A549 (cell line): ENCODE measurements at regions not wholly inside any gene's neighbourhood (a gene's known extent, or its start where the extent isn't known, plus 50 kb on each side); places are given as distances from the start of the nearest gene placed in this dataset.

ENCODE experiments used
- ATAC-seq, 2 experiments: fragments of 200-7000 bp in 1 of 2; fragments of >200 bp in 1 of 2; cut with Nextera tagmentation in 1 of 2; cut with Tn5 transposase in 1 of 2; 3 replicates each; pipeline versions ENCODE4 v1.8.0 to v1.9.1; 2018 to 2020; ENCODE audit warnings: mild to moderate bottlenecking in 1 of 2, moderate library complexity in 1 of 2
- CTCF ChIA-PET: fragments of 300-600 bp; sonication (Branson Sonifier 250); formaldehyde crosslinking; extraction: SDS; loops from one replicate; lab custom pipeline; 2021; ENCODE audit warnings: antibody characterized with exemption, inconsistent platforms; lab: Yijun Ruan, JAX
- POLR2A ChIA-PET: fragments of 350-600 bp; formaldehyde crosslinking; extraction: SDS; loops from one replicate; lab custom pipeline; 2021; ENCODE audit warnings: antibody characterized with exemption, inconsistent platforms; lab: Yijun Ruan, JAX
- DNase-seq, 2 experiments: peaks; one replicate each; pipeline versions ENCODE4 v3.0.0 to v3.0.0-alpha.2; 2011 to 2016; ENCODE audit warnings: low read depth in 1 of 2, low spot score in 1 of 2
- FAIRE-seq: peaks from 2 replicates; lab custom pipeline; 2011; peaks lifted over from hg19 to GRCh38; lab: Jason Lieb, UNC
- H3K27ac ChIP-seq, 2 experiments: fragments of >200 bp; sonication (Bioruptor Twin); formaldehyde crosslinking; 3 replicates each; pipeline ENCODE4 v1.5.1; 2016 to 2017
- H3K4me1 ChIP-seq: fragments of >200 bp; sonication (Bioruptor Twin); formaldehyde crosslinking; 3 replicates; pipeline ENCODE4 v1.6.1; 2016
- H3K4me2 ChIP-seq: fragments of >200 bp; sonication (Bioruptor Twin); formaldehyde crosslinking; 3 replicates; pipeline ENCODE4 v1.6.1; 2016
- H3K4me3 ChIP-seq: fragments of >200 bp; sonication (Bioruptor Twin); formaldehyde crosslinking; 3 replicates; pipeline ENCODE4 v1.5.1; 2016
- H3K9me3 ChIP-seq: fragments of >200 bp; sonication (Bioruptor Twin); formaldehyde crosslinking; 3 replicates; pipeline ENCODE4 v1.6.1; 2016
- BHLHE40 ChIP-seq: IDR thresholded peaks from 2 replicates; pipeline ENCODE4 v1.6.1; 2012; ENCODE audit warnings: low read depth, low read length, inconsistent platforms
- CEBPB ChIP-seq, 2 experiments: fragments of >200 bp in 1 of 2; sonication (Bioruptor Twin) in 1 of 2; formaldehyde crosslinking in 1 of 2; IDR thresholded peaks; 2 replicates each; pipeline ENCODE4 v1.6.1; 2012 to 2016
- CHD2 ChIP-seq: fragments of 150-350 bp; IDR thresholded peaks from 2 replicates; pipeline ENCODE4 v1.6.1; 2014; ENCODE audit warnings: low read length; ENCODE audit not compliant: partially characterized antibody
- EHMT2 ChIP-seq: fragments of 200-600 bp; sonication (generic); IDR thresholded peaks from 2 replicates; pipeline ENCODE4 v1.6.1; 2016; ENCODE audit warnings: antibody characterized with exemption, low read depth, mild to moderate bottlenecking, moderate library complexity
- EP300 ChIP-seq, 2 experiments: fragments of >200 bp; sonication (Bioruptor Twin); formaldehyde crosslinking; IDR thresholded peaks; 2 replicates in 1 of 2; 3 replicates in 1 of 2; pipeline ENCODE4 v1.6.1; 2016 to 2017
- ESRRA ChIP-seq: fragments of 150-350 bp; IDR thresholded peaks from 2 replicates; pipeline ENCODE4 v1.6.1; 2014; ENCODE audit warnings: mild to moderate bottlenecking, low read length, borderline replicate concordance
- HDAC2 ChIP-seq: fragments of 200-600 bp; sonication (generic); IDR thresholded peaks from 2 replicates; pipeline ENCODE4 v1.6.1; 2016
- HES2 ChIP-seq: fragments of >200 bp; sonication (Bioruptor Twin); formaldehyde crosslinking; IDR thresholded peaks from 2 replicates; pipeline ENCODE4 v1.6.1; 2016
- HEYL ChIP-seq: fragments of 250-450 bp; sonication (Bioruptor Pico); IDR thresholded peaks from 2 replicates; pipeline ENCODE4 v1.8.0; 2021; ENCODE audit warnings: mild to moderate bottlenecking, moderate library complexity
- HMGXB4 ChIP-seq: fragments of 250-450 bp; sonication (Bioruptor Pico); IDR thresholded peaks from 2 replicates; pipeline ENCODE4 v1.5.0; 2021; ENCODE audit warnings: mild to moderate bottlenecking, moderate library complexity, borderline replicate concordance
- KDM1A ChIP-seq: fragments of 200-600 bp; sonication (generic); IDR thresholded peaks from 2 replicates; pipeline ENCODE4 v1.6.1; 2016; ENCODE audit warnings: low read depth, mild to moderate bottlenecking
- KDM5A ChIP-seq: fragments of 200-600 bp; sonication (generic); IDR thresholded peaks from 2 replicates; pipeline ENCODE4 v1.6.1; 2016; ENCODE audit warnings: antibody characterized with exemption, mild to moderate bottlenecking
- MAX ChIP-seq: IDR thresholded peaks from 2 replicates; pipeline ENCODE4 v1.6.1; 2012
- NR3C1 ChIP-seq: fragments of >200 bp; sonication (Bioruptor Twin); formaldehyde crosslinking; IDR thresholded peaks from 3 replicates; pipeline ENCODE4 v1.6.1; 2017
- RAD21 ChIP-seq, 2 experiments: fragments of >200 bp in 1 of 2; sonication (Bioruptor Twin) in 1 of 2; formaldehyde crosslinking in 1 of 2; IDR thresholded peaks in 1 of 2; conservative IDR thresholded peaks in 1 of 2; 2 replicates in 1 of 2; 3 replicates in 1 of 2; pipeline ENCODE4 v1.6.1; 2012 to 2018; ENCODE audit warnings: inconsistent platforms in 1 of 2
- RARB ChIP-seq: fragments of 250-450 bp; sonication (Bioruptor Pico); IDR thresholded peaks from 2 replicates; pipeline ENCODE4 v1.8.0; 2021; ENCODE audit warnings: mild to moderate bottlenecking, moderate library complexity
- REST ChIP-seq: fragments of 200-600 bp; sonication (generic); IDR thresholded peaks from 2 replicates; pipeline ENCODE4 v1.6.1; 2016; ENCODE audit warnings: antibody characterized with exemption, mild to moderate bottlenecking, moderate library complexity
- SREBF2 ChIP-seq: fragments of 450-650 bp; IDR thresholded peaks from 2 replicates; pipeline ENCODE4 v1.6.1; 2014; ENCODE audit warnings: mild to moderate bottlenecking, moderate library complexity
- TP53 ChIP-seq: fragments of 250-450 bp; sonication (Bioruptor Pico); IDR thresholded peaks from 2 replicates; pipeline ENCODE4 v1.5.0; 2021; ENCODE audit warnings: mild to moderate bottlenecking, moderate library complexity
- USF2 ChIP-seq: fragments of 450-650 bp; IDR thresholded peaks from 2 replicates; pipeline ENCODE4 v1.6.1; 2014; ENCODE audit warnings: antibody characterized with exemption
- WGBS: methylation state at CpG from one replicate; pipeline ENCODE4 v1.1.6; 2017; ENCODE audit errors: missing lambda C conversion rate; 5-methylcytosine and 5-hydroxymethylcytosine counted together

GRCh38 chr15:99477791-99478471, 87.9 kb upstream of the MEF2A start:
- H3K27ac ChIP-seq, result peak overlapping the region in 1 of 2 experiments; percentile 81; a peak in 2 of 6 replicates
- CTCF ChIA-PET, result interaction anchor here (1.1 to 2.2 kb wide), 5 partner anchors 8 to 226 kb away, joined by 4 to 13 read pairs (median 7); no protein-coding TSS in a partner anchor
- DNase-seq (no peak), FAIRE-seq (no peak), ATAC-seq (no peak)
- TF ChIP-seq RAD21 (conservative IDR thresholded peaks at IDR 0.05 in 1 of 2, IDR thresholded peaks at IDR 0.05 in 1 of 2), result no peak
- TF ChIP-seq HES2, result no peak
- TF ChIP-seq CEBPB (IDR thresholded peaks at IDR 0.05), result no peak
- no peak for TF ChIP-seq REST
- H3K4me2 ChIP-seq, result no peak overlapping the region
- no peaks in the 10 kb centered on the region for H3K9me3 ChIP-seq
- peaks cover 21% of the 10 kb centered on the region for H3K4me1 ChIP-seq
- POLR2A ChIA-PET, result no interaction called here
- H3K4me3 ChIP-seq, result no peak overlapping the region
- 92% methylated on average over 12 of the region's 12 CpGs for WGBS

GRCh38 chr15:99478977-99479376, 86.8 kb upstream of the MEF2A start:
- no peak for DNase-seq
- 92% methylated on average over 2 of the region's 2 CpGs for WGBS
- H3K27ac ChIP-seq, result no peak overlapping the region
- ChIA-PET CTCF (interaction anchor here (1.0 to 2.5 kb wide), 5 partner anchors 11 to 225 kb away, joined by 3 to 10 read pairs (median 4); no protein-coding TSS in a partner anchor), POLR2A (no interaction called here)
- H3K4me2 ChIP-seq, result no peak overlapping the region
- no peak for ATAC-seq
- TF ChIP-seq EHMT2 (no peak), SREBF2 (no peak), ESRRA (no peak), REST (no peak), KDM1A (no peak), HDAC2 (no peak)
- no peak for FAIRE-seq
- peaks cover 21% of the 10 kb centered on the region for H3K4me1 ChIP-seq
- H3K9me3 ChIP-seq, result no peaks in the 10 kb centered on the region
- no peak overlapping the region for H3K4me3 ChIP-seq

GRCh38 chr15:99480016-99480810, 85.6 kb upstream of the MEF2A start:
- ATAC-seq, result no peak
- DNase-seq, result no peak
- Histone ChIP-seq H3K4me3 (no peak overlapping the region), H3K4me2 (no peak overlapping the region), H3K4me1 (peaks cover 21% of the 10 kb centered on the region), H3K27ac (no peak overlapping the region), H3K9me3 (no peaks in the 10 kb centered on the region)
- no peak for FAIRE-seq
- ChIA-PET CTCF (interaction anchor here (1.1 to 2.5 kb wide), 4 partner anchors 12 to 224 kb away, joined by 3 to 10 read pairs (median 4); no protein-coding TSS in a partner anchor), POLR2A (interaction anchor here (0.5 kb wide), 1 partner anchor 1911 kb away, joined by 8 read pairs; no protein-coding TSS in a partner anchor)
- WGBS, result 82% methylated on average over 10 of the region's 10 CpGs
- no peak for TF ChIP-seq NR3C1
- no peak for TF ChIP-seq RARB
- no peak for TF ChIP-seq EP300 (IDR thresholded peaks at IDR 0.05)
- no peak for TF ChIP-seq TP53 (CRISPR knock-in tag)
- no peak for TF ChIP-seq MAX
- no peak for TF ChIP-seq KDM5A
- TF ChIP-seq CHD2, result no peak
- no peak for TF ChIP-seq HES2
- no peak for TF ChIP-seq BHLHE40
- TF ChIP-seq USF2, result no peak
- TF ChIP-seq HMGXB4 (CRISPR knock-in tag), result no peak
- no peak for TF ChIP-seq HEYL
